Sigmoid colon (tissue), 3 donors: ENCODE measurements at regions not wholly inside any gene's neighbourhood (a gene's known extent, or its start where the extent isn't known, plus 50 kb on each side); places are given as distances from the start of the nearest gene placed in this dataset.

Experiments used
- POLR2A ChIP-seq, 2 donors: fragments of 450-650 bp; IDR thresholded peaks; one replicate each; pipeline ENCODE4 v1.6.1; 2016; ENCODE audit warnings: antibody characterized with exemption in 2 of 2, mild to moderate bottlenecking in 2 of 2, moderate library complexity in 2 of 2
- TF ChIP-seq, protein P1 (sequence below), 4 experiments: fragments of 450-650 bp in 3 of 4; fragments of 200-600 bp in 1 of 4; IDR thresholded peaks; one replicate each; pipeline ENCODE4 v1.5.1; 2016 to 2019; ENCODE audit warnings: antibody characterized with exemption in 4 of 4, mild to moderate bottlenecking in 3 of 4, moderate library complexity in 2 of 4

- TF ChIP-seq, protein P1, sequence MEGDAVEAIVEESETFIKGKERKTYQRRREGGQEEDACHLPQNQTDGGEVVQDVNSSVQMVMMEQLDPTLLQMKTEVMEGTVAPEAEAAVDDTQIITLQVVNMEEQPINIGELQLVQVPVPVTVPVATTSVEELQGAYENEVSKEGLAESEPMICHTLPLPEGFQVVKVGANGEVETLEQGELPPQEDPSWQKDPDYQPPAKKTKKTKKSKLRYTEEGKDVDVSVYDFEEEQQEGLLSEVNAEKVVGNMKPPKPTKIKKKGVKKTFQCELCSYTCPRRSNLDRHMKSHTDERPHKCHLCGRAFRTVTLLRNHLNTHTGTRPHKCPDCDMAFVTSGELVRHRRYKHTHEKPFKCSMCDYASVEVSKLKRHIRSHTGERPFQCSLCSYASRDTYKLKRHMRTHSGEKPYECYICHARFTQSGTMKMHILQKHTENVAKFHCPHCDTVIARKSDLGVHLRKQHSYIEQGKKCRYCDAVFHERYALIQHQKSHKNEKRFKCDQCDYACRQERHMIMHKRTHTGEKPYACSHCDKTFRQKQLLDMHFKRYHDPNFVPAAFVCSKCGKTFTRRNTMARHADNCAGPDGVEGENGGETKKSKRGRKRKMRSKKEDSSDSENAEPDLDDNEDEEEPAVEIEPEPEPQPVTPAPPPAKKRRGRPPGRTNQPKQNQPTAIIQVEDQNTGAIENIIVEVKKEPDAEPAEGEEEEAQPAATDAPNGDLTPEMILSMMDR (IDR thresholded peaks at IDR 0.05): no peak
- TF ChIP-seq POLR2A (IDR thresholded peaks at IDR 0.05): no peak
Observed at GRCh38 chr5:27748847-27749246, 710.5 kb upstream of the CDH9 start.
